PC-3 (cell line): ENCODE measurements at regions not wholly inside any gene's neighbourhood (a gene's known extent, or its start where the extent isn't known, plus 50 kb on each side); places are given as distances from the start of the nearest gene placed in this dataset.
"Not testable (repeated sequence)": the region's sequence is repeated elsewhere in the genome, so short reads cannot be mapped to it uniquely, and the experiment has no call there.

Experiments
- ATAC-seq: fragments of 200-7000 bp; cut with Tn5 transposase; 2 replicates; pipeline ENCODE4 v1.9.1; 2020; ENCODE audit warnings: mild to moderate bottlenecking, moderate library complexity
- BruUV-seq: library from RNA; stranded (reverse); fragments of 400-500 nt; replicated peaks from 2 replicates; lab custom pipeline; 2021; lab: Mats Ljungman, UMichigan
- CTCF ChIA-PET: fragments of 300-600 bp; sonication (Branson Sonifier 250); formaldehyde crosslinking; loops from one replicate; lab custom pipeline; 2022; ENCODE audit warnings: antibody characterized with exemption; lab: Charles Lee
- POLR2A ChIA-PET: fragments of 300-600 bp; sonication (Branson Sonifier 250); formaldehyde crosslinking; loops from one replicate; lab custom pipeline; 2022; ENCODE audit warnings: antibody characterized with exemption; ENCODE audit not compliant: unreplicated experiment; lab: Charles Lee
- DNase-seq: peaks from one replicate; pipeline ENCODE4 v3.0.0-alpha.2; 2015
- H2AFZ ChIP-seq: fragments of 300-600 bp; sonication (generic); 2 replicates; pipeline ENCODE4 v1.6.0; 2016; ENCODE audit warnings: antibody characterized with exemption, low read length
- H3F3A ChIP-seq: fragments of 300-600 bp; sonication (generic); one replicate; pipeline ENCODE4 v1.6.0; 2017; ENCODE audit warnings: antibody characterized with exemption, low read length, control low read depth, mild to moderate bottlenecking; ENCODE audit not compliant: unreplicated experiment
- H3K27ac ChIP-seq: fragments of 300-600 bp; sonication (generic); 2 replicates; pipeline ENCODE4 v1.5.1; 2016; ENCODE audit warnings: mild to moderate bottlenecking, low read length
- H3K27me3 ChIP-seq: fragments of 300-600 bp; sonication (generic); 2 replicates; pipeline ENCODE4 v1.6.1; 2016; ENCODE audit warnings: low read length, mixed read lengths
- H3K36me3 ChIP-seq: fragments of 300-600 bp; sonication (generic); 2 replicates; pipeline ENCODE4 v1.6.1; 2016; ENCODE audit warnings: low read depth, mixed run types, low read length, mixed read lengths
- H3K4me1 ChIP-seq: fragments of 300-600 bp; sonication (generic); 2 replicates; pipeline ENCODE4 v1.5.1; 2016; ENCODE audit warnings: low read length; ENCODE audit not compliant: insufficient read depth
- H3K4me2 ChIP-seq: fragments of 300-600 bp; sonication (generic); 2 replicates; pipeline ENCODE4 v1.6.0; 2016; ENCODE audit warnings: low read length
- H3K4me3 ChIP-seq: fragments of 300-600 bp; sonication (generic); 2 replicates; pipeline ENCODE4 v1.5.1; 2016; ENCODE audit warnings: mild to moderate bottlenecking, low read length, mixed read lengths
- H3K79me2 ChIP-seq: fragments of 300-600 bp; sonication (generic); 2 replicates; pipeline ENCODE4 v1.6.1; 2017; ENCODE audit warnings: low read length, mixed read lengths
- H3K9ac ChIP-seq: fragments of 300-600 bp; sonication (generic); 2 replicates; pipeline ENCODE4 v1.6.0; 2016; ENCODE audit warnings: mild to moderate bottlenecking, low read length
- H3K9me2 ChIP-seq: fragments of 300-600 bp; sonication (generic); replicated peaks from 2 replicates; pipeline ENCODE4 v1.6.1; 2016; ENCODE audit warnings: mixed run types, low read length, mixed read lengths
- H3K9me3 ChIP-seq: fragments of 300-600 bp; sonication (generic); 2 replicates; pipeline ENCODE4 v1.6.1; 2016; ENCODE audit warnings: low read length, mixed read lengths
- H4K20me1 ChIP-seq: fragments of 300-600 bp; sonication (generic); 2 replicates; pipeline ENCODE4 v1.6.1; 2016; ENCODE audit warnings: low read length, mixed read lengths
- EZH2 ChIP-seq: fragments of 300-600 bp; sonication (generic); IDR thresholded peaks from one replicate; pipeline ENCODE4 v1.6.1; 2017; ENCODE audit warnings: antibody characterized with exemption, mild to moderate bottlenecking, low read length; ENCODE audit not compliant: unreplicated experiment
- EZH2phosphoT487 ChIP-seq: fragments of 300-600 bp; sonication (generic); IDR thresholded peaks from 2 replicates; pipeline ENCODE4 v1.6.1; 2018; ENCODE audit warnings: mild to moderate bottlenecking, antibody characterized with exemption, low read length, borderline replicate concordance
- intact Hi-C: fragments of 100-400 bp; cut with micrococcal nuclease; formaldehyde crosslinking; loops from 2 replicates; pipeline ENCODE4 v1.9.0; 2023
- TF ChIP-seq, protein P1 (sequence below): fragments of 300-600 bp; sonication (generic); conservative IDR thresholded peaks from 2 replicates; pipeline ENCODE4 v1.5.1; 2017; ENCODE audit warnings: antibody characterized with exemption, low read depth, mild to moderate bottlenecking, low read length

DNA sequence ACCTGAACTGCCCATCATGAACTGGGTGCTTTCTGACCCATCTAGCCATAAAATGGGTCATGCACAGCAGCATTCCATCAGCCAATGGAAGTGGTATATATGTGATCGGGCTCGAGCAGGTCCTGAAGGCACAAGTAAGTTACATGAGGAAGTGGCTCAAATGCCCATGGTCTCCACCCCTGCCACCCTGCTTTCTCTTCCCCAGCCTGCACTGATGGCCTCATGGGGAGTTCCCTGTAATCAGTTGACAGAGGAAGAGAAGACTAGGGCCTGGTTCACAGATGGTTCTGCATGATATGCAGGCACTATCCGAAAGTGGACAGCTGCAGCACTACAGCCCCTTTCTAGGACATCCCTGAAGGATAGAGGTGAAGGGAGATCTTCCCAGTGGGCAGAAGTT is 209.9 kb upstream of the HES1 start:
- H3K27me3 ChIP-seq, H3K4me2 ChIP-seq, H2AFZ ChIP-seq, H3K27ac ChIP-seq, H3K4me3 ChIP-seq, H3K9ac ChIP-seq, H3F3A ChIP-seq, ATAC-seq, BruUV-seq, H4K20me1 ChIP-seq, CTCF ChIA-PET, H3K9me3 ChIP-seq, H3K36me3 ChIP-seq, POLR2A ChIA-PET, H3K9me2 ChIP-seq, DNase-seq, H3K79me2 ChIP-seq: not testable (repeated sequence)
- intact Hi-C loops: loop anchor here (5.0 kb wide), 1 partner anchor 144 kb away; no protein-coding TSS in a partner anchor
- H3K4me1 ChIP-seq: peaks cover 28% of the 10 kb centered on the region

GRCh38 chr3:193927413-193928206 is 208.3 kb upstream of the HES1 start:
- H3K79me2 ChIP-seq, H3K4me3 ChIP-seq, H4K20me1 ChIP-seq, H3F3A ChIP-seq, H2AFZ ChIP-seq, DNase-seq, H3K9ac ChIP-seq, H3K9me2 ChIP-seq, H3K27me3 ChIP-seq, H3K9me3 ChIP-seq, H3K4me2 ChIP-seq, BruUV-seq, H3K36me3 ChIP-seq, ATAC-seq, CTCF ChIA-PET, POLR2A ChIA-PET: not testable (repeated sequence)
- intact Hi-C loops: loop anchor here (2.0 to 5.0 kb wide), 4 partner anchors 33 to 207 kb away; no protein-coding TSS in a partner anchor
- Histone ChIP-seq H3K27ac (peak overlapping the region; percentile 88), H3K4me1 (peaks cover 28% of the 10 kb centered on the region)

DNA sequence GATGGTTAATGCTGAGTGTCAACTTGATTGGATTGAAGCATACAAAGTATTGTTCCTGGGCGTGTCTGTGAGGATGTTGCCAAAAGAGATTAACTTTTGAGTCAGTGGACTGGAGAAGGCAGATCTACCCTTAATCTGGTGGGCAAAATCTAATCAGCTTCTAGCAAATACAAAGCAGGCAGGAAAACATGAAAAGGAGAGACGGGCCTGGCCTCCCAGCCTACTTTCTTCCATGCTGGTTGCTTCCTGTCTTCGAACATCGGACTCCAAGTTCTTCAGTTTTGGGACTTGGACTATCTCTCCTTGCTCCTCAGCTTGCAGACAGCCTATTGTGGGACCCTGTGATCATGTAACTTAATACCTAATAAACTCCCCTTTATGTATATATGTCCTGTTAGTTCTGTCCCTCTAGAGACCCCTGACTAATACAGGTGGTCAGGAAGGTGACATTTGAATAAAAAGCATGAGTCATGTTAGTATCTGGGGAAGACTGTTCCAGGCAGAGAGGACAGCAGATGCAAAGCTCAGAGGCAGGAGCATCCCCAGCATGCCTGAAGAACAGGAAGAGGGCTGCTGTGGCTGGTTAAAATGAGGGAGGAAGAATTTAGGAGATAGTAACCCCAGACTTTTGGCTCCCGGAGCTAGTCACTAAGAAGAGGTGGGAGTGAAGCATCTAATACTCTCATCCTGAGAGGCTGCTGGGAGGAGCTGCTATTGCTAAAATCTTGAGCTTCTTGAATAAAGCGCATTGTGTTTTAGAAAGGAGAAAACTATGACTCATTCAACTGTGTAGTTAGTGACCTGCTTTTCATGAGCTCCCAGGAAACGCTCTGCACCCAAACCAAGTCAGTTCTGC is 207.4 kb upstream of the HES1 start:
- Histone ChIP-seq H3K9me2 (no peaks in the 10 kb centered on the region), H3K79me2 (no peaks in the 10 kb centered on the region), H3K36me3 (no peaks in the 10 kb centered on the region), H4K20me1 (no peaks in the 10 kb centered on the region), H3K4me1 (peaks cover 28% of the 10 kb centered on the region), H3K4me3 (peak overlapping the region; percentile 6; the same call in 1 of the 2 replicates), H3K27me3 (no peaks in the 10 kb centered on the region), H3K27ac (peak overlapping the region; percentile 88), H3K4me2 (peak overlapping the region; percentile 47), H3F3A (no peaks in the 10 kb centered on the region), H3K9me3 (no peaks in the 10 kb centered on the region), H3K9ac (peak overlapping the region; percentile 30), H2AFZ (no peak overlapping the region)
- TF ChIP-seq EZH2phosphoT487 (no peak), EZH2 (no peak)
- TF ChIP-seq, protein P1, sequence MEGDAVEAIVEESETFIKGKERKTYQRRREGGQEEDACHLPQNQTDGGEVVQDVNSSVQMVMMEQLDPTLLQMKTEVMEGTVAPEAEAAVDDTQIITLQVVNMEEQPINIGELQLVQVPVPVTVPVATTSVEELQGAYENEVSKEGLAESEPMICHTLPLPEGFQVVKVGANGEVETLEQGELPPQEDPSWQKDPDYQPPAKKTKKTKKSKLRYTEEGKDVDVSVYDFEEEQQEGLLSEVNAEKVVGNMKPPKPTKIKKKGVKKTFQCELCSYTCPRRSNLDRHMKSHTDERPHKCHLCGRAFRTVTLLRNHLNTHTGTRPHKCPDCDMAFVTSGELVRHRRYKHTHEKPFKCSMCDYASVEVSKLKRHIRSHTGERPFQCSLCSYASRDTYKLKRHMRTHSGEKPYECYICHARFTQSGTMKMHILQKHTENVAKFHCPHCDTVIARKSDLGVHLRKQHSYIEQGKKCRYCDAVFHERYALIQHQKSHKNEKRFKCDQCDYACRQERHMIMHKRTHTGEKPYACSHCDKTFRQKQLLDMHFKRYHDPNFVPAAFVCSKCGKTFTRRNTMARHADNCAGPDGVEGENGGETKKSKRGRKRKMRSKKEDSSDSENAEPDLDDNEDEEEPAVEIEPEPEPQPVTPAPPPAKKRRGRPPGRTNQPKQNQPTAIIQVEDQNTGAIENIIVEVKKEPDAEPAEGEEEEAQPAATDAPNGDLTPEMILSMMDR: no peak
- ATAC-seq: peak; percentile 94
- CTCF ChIA-PET: interaction anchor here (0.9 kb wide), 1 partner anchor 148 kb away, joined by 6 read pairs; no protein-coding TSS in a partner anchor
- intact Hi-C loops: loop anchor here (1.0 to 5.0 kb wide), 6 partner anchors 32 to 206 kb away; no protein-coding TSS in a partner anchor
- POLR2A ChIA-PET: interaction anchor here (0.5 to 1.0 kb wide), 10 partner anchors 11 to 331 kb away, joined by 3 to 21 read pairs (median 3); no protein-coding TSS in a partner anchor
- TSS peak; percentile 42 for BruUV-seq
- peak; percentile 87 for DNase-seq
